ENCODE measurements at regions not wholly inside any gene's neighbourhood (a gene's known extent, or its start where the extent isn't known, plus 50 kb on each side); places are given as distances from the start of the nearest gene placed in this dataset.

DNA sequence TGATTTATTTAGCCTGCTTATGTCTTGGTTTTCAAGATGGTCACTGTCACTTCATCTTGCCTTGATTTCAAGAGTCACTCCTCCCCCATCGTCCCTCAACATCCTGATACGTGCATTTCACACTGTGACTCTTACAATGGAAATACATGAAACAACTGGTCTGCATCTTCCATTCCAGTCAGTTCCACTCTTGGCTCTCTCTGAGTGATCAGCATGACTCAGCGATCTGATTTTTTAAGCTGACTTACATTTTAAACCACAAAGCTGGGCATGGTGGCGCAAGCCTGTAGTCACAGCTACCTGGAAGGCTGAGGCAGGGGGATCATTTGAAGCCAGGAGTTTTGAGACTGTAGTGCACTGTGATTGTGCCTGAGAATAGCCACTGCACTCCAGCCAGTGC, 271.2 kb upstream of the ROPN1 start:
- Histone ChIP-seq H3K9ac (ENCODE audit: insufficient read depth, low read depth, low read length) (no peak overlapping the region), H3K4me3 (replicated peaks in 1 of 3; ENCODE audit: insufficient read depth in 1 of 3, low read depth in 2 of 3, low read length in 3 of 3) (no peak overlapping the region), H2AFZ (ENCODE audit: low read length) (no peak overlapping the region), H3K79me2 (ENCODE audit: insufficient read depth, low read length) (no peaks in the 10 kb centered on the region), H3K36me3 (replicated peaks in 1 of 2; ENCODE audit: control insufficient read depth in 1 of 2, insufficient read depth in 2 of 2, low read length in 2 of 2) (no peaks in the 10 kb centered on the region), H4K20me1 (ENCODE audit: insufficient read depth, low read length) (no peaks in the 10 kb centered on the region), H3K4me2 (ENCODE audit: low read depth, low read length) (no peak overlapping the region), H3K27me3 (ENCODE audit: control insufficient read depth in 1 of 2, insufficient read depth in 2 of 2, low read length in 2 of 2) (0 out of 5 replicates have a peak, but pooled peaks cover 0 to 4% of the 10 kb centered on the region in 2 experiments), H3K9me3 (ENCODE audit: low read length) (no peaks in the 10 kb centered on the region), H3K27ac (ENCODE audit: extremely low read length, insufficient read depth, low read length) (no peak overlapping the region), H3K4me1 (ENCODE audit: insufficient read depth, low read length) (peaks cover 8% of the 10 kb centered on the region)
- WGBS (ENCODE audit: low lambda C conversion rate), result 50% methylated on average over 4 of the region's 4 CpGs
- ChIA-PET CTCF (ENCODE audit: low intra/inter-chr PET ratio, low total read pairs) (no interaction called here), POLR2A (no interaction called here)
- in situ Hi-C loops (cut with HindIII; ENCODE audit: extremely low pct_ligation_motif_present, low pct_unique_long_range_greater_than_20kb), result loop anchor here (25.0 kb wide), 1 partner anchor 251 kb away; no protein-coding TSS in a partner anchor
- ATAC-seq, result no peak
- intact Hi-C loops (cut with micrococcal nuclease; ENCODE audit: unreplicated experiment), result no loop called here
- no TSS peak for BruUV-seq (replicated peaks)
- FAIRE-seq, result no peak
- DNase-seq (ENCODE audit: low spot score), result no peak
- TF ChIP-seq ARNT2 (CRISPR knock-in tag; IDR thresholded peaks at IDR 0.05; ENCODE audit: low read depth) (no peak), NFE2L2 (IDR thresholded peaks at IDR 0.05; ENCODE audit: low read length) (peak; percentile 84), BCL6 (CRISPR knock-in tag; IDR thresholded peaks at IDR 0.05) (no peak), MAFK (conservative IDR thresholded peaks at IDR 0.05 in 1 of 2, IDR thresholded peaks at IDR 0.05 in 1 of 2; ENCODE audit: low read length in 2 of 2) (peak; percentile 41 to 53; a peak in 3 of 4 replicates), ZFP90 (CRISPR knock-in tag; IDR thresholded peaks at IDR 0.05; ENCODE audit: borderline replicate concordance) (no peak), MAFF (IDR thresholded peaks at IDR 0.05; ENCODE audit: low read depth, low read length) (peak; percentile 50), AKAP8 (CRISPR knock-in tag; IDR thresholded peaks at IDR 0.05) (no peak), NFE2 (CRISPR knock-in tag; IDR thresholded peaks at IDR 0.05) (peak; percentile 53; the same call in 1 of the 2 replicates), BHLHE40 (IDR thresholded peaks at IDR 0.05; ENCODE audit: low read length) (no peak), GLI4 (CRISPR knock-in tag; IDR thresholded peaks at IDR 0.05; ENCODE audit: borderline replicate concordance) (no peak), MIXL1 (CRISPR knock-in tag; IDR thresholded peaks at IDR 0.05) (no peak), ZNF761 (CRISPR knock-in tag; conservative IDR thresholded peaks at IDR 0.05) (no peak), PPARG (CRISPR knock-in tag; conservative IDR thresholded peaks at IDR 0.05) (no peak)
- TF ChIP-seq, protein P1, sequence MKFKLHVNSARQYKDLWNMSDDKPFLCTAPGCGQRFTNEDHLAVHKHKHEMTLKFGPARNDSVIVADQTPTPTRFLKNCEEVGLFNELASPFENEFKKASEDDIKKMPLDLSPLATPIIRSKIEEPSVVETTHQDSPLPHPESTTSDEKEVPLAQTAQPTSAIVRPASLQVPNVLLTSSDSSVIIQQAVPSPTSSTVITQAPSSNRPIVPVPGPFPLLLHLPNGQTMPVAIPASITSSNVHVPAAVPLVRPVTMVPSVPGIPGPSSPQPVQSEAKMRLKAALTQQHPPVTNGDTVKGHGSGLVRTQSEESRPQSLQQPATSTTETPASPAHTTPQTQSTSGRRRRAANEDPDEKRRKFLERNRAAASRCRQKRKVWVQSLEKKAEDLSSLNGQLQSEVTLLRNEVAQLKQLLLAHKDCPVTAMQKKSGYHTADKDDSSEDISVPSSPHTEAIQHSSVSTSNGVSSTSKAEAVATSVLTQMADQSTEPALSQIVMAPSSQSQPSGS (CRISPR knock-in tag; IDR thresholded peaks at IDR 0.05), result no peak
- TF ChIP-seq, protein P2, sequence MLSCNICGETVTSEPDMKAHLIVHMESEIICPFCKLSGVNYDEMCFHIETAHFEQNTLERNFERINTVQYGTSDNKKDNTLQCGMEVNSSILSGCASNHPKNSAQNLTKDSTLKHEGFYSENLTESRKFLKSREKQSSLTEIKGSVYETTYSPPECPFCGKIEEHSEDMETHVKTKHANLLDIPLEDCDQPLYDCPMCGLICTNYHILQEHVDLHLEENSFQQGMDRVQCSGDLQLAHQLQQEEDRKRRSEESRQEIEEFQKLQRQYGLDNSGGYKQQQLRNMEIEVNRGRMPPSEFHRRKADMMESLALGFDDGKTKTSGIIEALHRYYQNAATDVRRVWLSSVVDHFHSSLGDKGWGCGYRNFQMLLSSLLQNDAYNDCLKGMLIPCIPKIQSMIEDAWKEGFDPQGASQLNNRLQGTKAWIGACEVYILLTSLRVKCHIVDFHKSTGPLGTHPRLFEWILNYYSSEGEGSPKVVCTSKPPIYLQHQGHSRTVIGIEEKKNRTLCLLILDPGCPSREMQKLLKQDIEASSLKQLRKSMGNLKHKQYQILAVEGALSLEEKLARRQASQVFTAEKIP (CRISPR knock-in tag; IDR thresholded peaks at IDR 0.05; ENCODE audit: borderline replicate concordance), result no peak
- TF ChIP-seq, protein P3, sequence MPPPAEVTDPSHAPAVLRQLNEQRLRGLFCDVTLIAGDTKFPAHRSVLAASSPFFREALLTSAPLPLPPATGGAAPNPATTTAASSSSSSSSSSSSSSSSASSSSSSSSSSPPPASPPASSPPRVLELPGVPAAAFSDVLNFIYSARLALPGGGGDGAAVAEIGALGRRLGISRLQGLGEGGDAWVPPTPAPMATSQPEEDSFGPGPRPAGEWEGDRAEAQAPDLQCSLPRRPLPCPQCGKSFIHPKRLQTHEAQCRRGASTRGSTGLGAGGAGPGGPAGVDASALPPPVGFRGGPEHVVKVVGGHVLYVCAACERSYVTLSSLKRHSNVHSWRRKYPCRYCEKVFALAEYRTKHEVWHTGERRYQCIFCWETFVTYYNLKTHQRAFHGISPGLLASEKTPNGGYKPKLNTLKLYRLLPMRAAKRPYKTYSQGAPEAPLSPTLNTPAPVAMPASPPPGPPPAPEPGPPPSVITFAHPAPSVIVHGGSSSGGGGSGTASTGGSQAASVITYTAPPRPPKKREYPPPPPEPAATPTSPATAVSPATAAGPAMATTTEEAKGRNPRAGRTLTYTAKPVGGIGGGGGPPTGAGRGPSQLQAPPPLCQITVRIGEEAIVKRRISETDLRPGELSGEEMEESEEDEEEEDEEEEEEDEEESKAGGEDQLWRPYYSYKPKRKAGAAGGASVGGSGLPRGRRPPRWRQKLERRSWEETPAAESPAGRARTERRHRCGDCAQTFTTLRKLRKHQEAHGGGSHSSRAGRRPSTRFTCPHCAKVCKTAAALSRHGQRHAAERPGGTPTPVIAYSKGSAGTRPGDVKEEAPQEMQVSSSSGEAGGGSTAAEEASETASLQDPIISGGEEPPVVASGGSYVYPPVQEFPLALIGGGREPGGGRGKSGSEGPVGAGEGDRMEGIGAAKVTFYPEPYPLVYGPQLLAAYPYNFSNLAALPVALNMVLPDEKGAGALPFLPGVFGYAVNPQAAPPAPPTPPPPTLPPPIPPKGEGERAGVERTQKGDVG (CRISPR knock-in tag; IDR thresholded peaks at IDR 0.05; ENCODE audit: borderline replicate concordance), result no peak
- TF ChIP-seq, protein P4, sequence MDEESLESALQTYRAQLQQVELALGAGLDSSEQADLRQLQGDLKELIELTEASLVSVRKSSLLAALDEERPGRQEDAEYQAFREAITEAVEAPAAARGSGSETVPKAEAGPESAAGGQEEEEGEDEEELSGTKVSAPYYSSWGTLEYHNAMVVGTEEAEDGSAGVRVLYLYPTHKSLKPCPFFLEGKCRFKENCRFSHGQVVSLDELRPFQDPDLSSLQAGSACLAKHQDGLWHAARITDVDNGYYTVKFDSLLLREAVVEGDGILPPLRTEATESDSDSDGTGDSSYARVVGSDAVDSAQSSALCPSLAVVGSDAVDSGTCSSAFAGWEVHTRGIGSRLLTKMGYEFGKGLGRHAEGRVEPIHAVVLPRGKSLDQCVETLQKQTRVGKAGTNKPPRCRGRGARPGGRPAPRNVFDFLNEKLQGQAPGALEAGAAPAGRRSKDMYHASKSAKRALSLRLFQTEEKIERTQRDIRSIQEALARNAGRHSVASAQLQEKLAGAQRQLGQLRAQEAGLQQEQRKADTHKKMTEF (CRISPR knock-in tag; IDR thresholded peaks at IDR 0.05), result no peak

All from HepG2 (cell line).